Amniotic stem cell (primary cell): ENCODE measurements at regions not wholly inside any gene's neighbourhood (a gene's known extent, or its start where the extent isn't known, plus 50 kb on each side); places are given as distances from the start of the nearest gene placed in this dataset.

Experiments used
- DNase-seq: peaks from one replicate; lab custom pipeline; 2025; lab: John Stamatoyannopoulos, UW

DNA sequence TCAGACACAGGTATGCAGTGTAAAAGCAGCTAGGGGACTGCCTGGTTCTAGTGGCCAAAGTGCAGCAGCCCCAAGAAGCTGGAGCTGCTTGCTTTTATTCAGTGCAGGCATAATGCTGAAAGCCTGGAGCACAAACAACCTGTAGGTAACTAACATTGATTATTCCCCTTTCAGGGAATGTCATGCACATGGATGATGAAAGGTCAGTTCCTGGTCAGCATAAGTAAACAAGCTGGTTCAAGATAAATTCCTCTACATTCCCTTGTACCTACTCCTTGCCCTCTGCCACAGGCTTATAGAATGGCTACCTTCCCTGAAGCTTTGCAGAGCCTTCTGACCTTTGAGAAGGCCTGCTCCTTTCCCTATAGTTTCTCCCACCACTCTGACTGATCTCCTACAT is 1318.5 kb upstream of the ADGRL3 start:
- no peak for DNase-seq

DNA sequence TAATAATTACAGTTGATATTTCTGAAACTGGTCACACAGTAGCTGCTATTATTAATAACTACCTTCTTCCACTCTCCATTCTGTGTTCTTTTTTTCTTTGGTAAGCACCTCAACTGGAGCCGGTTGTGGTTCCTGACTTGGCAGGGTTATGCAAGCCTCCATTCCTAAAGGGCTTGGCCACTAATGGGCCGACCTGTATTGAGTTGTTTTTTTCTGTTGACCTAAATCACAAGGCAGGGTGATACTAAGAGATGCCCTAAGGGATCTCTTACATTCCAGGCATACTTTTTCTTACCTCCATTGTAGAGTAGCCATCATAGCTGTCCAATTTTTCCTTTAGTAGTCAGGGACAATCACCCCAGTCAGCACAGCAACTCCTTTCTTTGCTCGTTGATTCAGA is 1295.8 kb upstream of the ADGRL3 start:
- DNase-seq, result no peak

DNA sequence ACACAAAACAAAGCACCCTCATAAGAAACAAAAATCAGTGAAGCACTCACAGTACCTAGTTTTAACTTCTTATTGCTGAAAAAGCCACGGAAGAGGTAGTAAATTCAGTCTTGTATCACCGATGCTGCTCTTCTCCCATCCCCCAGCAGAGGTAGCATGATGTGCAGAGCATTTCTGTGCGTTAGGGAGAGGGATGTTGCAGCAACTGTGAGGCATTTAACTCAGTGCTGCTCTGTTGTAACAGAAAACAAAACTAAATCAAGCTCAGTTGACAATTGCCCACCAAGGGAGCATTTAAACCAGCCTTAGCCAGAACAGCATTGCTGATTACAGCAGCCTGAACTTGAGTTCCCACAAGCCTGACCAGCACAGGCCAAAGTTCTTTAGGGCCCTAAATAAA is 1279.7 kb upstream of the ADGRL3 start:
- no peak for DNase-seq

- DNase-seq, result no peak
Observed at GRCh38 chr4:59925290-59925689, 1274.8 kb upstream of the ADGRL3 start.

DNA sequence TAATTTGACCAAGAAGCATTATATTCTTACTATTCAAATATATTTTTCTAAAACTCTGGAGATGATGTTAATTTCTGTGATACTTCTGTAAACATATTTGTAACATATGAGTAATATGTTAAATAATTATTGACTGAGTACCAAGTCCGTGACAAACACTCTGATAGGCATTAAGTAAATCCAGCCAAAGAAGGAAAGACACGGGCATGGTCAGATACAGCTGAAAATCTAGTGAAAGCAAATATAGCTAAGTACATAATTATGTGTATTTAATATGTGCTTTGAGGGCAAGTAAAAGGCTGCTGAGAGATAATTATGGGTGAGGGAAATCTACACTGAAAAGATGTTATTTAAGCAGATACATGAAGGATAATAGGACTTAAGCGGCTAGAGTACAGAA is 1263.6 kb upstream of the ADGRL3 start:
- DNase-seq, result no peak

DNA sequence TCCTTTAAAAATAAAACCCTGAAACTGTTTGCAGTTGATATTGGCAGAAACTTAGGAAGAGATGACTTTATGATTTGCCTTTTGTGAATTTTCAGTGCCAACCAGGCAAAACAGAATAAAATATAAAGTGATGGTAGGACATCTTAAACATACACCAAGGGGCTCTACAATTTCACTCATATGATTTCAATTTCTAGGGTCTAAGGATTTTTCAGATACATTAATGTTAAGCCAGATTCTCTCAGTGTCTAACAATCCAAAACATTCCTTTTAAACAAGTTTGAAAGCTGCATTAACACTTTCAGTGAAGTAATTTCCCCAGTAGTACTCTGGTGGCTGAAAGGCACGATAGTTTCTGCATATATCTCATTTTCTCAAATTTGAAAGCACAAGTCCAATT is 1262.0 kb upstream of the ADGRL3 start:
- DNase-seq, result no peak

DNA sequence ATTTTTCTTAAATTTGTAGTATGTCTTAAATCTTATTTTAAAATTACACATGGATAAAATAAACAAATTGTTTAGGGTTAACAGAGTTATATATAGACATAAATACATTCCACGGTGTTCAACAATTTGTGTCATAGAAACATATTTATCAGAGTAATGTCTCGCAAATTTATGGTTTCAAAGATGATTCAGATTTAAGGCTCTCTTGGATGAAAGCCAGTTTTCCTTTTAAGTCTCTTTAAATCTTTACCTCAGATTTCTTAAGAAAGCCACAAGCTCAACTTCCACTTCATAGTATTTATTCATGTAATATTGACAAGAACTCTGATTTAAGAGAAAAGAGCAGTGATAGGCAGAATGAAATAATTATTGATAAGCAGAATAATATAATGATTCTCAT is 1254.8 kb upstream of the ADGRL3 start:
- DNase-seq, result no peak

GRCh38 chr4:59945716-59946115 is 1254.4 kb upstream of the ADGRL3 start:
- DNase-seq, result no peak

GRCh38 chr4:59956366-59956765 is 1243.8 kb upstream of the ADGRL3 start:
- no peak for DNase-seq

DNA sequence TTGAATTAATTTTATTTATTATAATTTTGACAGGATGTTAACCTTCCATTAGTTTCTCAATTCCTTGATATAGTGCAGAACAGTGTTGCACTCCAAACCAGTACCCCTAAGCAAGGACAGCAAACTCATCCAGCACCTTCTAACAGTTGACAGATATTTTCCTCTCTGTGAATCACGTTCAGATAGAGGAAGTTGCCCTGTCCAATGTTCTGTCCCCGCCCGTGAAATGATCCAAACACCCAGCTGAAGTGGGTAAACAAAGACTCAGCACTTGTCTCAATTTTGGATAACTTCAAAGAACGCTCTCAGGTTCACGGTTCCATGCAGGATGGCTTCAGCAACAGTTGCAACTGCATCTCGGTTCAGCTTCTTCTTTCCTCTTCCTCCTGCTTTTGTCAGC is 1240.0 kb upstream of the ADGRL3 start:
- no peak for DNase-seq

DNA sequence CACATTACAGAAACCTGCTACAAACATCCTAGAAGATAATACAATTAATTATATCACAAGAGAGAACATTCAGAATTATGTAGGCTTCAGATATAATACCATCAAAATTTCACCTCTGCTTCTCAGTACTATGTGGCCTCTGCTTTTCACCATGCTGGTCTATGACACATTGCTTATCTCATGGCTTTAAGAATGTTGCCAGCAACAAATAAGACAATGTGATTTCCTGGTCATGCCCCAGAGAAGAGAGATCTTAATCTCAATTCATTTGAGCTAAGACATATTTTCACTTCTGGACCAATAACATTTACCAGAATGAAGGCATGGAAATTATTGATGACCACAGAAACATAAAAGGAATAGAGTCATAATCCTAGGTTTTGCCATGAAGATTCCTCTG is 1233.4 kb upstream of the ADGRL3 start:
- DNase-seq, result no peak

GRCh38 chr4:59968796-59969195 is 1231.3 kb upstream of the ADGRL3 start:
- no peak for DNase-seq

- DNase-seq, result no peak
Observed at GRCh38 chr4:59969909-59970308, 1230.2 kb upstream of the ADGRL3 start.

DNA sequence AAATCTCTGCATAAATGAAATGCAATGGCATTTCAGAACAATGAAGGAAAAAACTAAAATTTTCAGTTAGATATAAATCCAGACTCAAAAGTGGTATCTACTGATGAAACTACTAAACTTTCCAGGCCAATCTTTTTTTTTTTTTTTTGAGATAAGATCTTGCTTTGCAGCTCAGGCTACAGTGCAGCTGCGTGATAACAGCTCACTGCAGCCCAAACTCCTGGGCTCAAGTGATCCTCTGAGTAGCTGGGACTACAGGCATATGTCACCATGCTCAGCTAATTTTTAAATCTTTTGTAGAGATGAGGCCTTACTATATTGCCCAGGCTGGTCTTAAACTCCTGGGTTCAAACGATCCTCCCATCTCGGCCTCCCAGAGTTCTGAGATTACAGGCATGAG is 1228.2 kb upstream of the ADGRL3 start:
- DNase-seq, result no peak

GRCh38 chr4:59973492-59973891 is 1226.6 kb upstream of the ADGRL3 start:
- no peak for DNase-seq

GRCh38 chr4:59979061-59979460 is 1221.1 kb upstream of the ADGRL3 start:
- no peak for DNase-seq

DNA sequence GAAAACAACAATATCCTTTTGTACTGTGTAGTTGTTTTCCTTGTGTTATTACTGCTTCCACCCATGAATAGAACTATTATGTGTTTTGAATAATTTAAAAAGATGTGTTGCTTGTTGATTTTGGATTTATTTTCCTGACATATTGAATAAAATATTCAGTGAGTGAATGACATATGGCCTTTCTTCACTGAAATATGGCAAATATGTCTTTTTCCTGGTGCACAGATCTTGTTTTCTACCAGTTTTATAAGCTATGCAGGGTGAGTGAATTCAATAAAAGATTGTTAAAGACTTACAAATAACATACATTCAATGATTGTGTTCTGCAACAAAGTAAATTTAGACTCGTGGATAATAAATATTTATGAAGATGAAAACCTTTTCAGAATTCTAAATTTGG is 1216.3 kb upstream of the ADGRL3 start:
- DNase-seq, result no peak

- no peak for DNase-seq
Observed at GRCh38 chr4:59987289-59987688, 1212.8 kb upstream of the ADGRL3 start.

DNA sequence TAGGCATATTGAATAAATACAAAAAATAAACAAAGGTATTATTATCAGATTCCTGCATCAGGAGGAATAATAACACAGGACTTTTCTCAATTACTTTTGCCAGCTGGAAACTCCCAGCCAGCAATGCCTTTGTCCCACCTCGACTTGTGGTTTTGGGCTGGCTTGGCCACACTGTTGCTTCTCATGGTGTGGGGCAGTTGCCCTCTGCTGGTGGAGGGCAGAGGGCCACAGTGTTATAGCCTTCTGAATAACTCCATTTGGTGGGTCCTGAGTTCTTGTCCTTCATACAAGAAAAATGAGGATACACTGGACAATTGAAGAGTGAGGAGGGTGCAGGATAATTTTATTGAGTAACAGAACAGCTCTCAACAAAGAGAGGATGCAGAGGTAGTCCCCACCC is 1206.0 kb upstream of the ADGRL3 start:
- DNase-seq, result no peak

- DNase-seq, result no peak
Observed at GRCh38 chr4:60002603-60003337, 1197.4 kb upstream of the ADGRL3 start.

DNA sequence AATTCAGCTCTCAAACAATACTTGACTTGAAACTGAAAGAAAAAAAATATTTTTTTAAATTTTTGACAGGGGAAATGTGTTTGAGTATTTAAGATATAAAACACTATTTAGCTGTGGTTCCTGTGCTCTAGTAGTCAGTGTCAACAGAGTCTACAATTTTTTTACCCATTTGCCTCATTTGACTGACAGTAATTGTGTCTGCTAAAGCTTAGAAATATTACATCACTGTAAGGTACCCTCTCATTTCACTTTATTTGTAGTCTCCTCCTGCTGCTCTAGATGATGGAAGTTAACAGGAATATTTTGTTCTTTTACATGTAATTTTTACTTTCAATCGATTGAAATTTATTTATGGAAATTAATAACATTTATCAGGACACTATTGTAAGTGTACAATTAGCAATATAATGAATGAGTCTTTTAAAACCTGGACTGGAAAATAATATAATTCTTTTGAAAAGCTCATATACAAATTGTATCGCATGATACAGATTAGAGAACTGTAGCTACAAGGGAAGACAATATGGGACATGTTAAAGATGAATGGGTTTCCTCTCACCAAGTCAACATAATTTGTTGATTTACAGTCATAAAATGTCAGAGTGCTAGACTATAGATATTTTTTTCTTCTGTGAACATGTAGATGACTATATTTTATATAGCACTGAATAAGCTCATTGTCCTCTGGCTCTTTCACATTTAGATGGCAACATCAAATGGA is 1186.5 kb upstream of the ADGRL3 start:
- DNase-seq, result no peak

DNA sequence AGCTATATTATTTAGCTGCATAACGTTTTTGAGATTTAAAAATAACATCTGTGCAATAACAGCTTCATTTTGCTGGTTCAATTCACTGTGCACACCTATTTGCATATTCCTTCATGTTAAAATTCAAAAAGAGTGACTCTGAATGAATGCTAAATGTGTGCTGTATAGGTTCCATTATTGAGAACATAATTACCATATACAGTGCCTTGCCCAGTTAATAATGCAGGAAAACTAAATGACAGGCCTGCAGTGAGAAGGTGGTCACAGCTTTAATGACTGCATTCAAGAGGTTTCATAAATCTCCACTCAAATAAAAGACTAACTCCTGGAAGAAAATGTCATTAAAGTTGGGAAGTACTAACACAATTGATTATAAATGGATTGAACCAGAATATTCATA is 1183.2 kb upstream of the ADGRL3 start:
- no peak for DNase-seq

DNA sequence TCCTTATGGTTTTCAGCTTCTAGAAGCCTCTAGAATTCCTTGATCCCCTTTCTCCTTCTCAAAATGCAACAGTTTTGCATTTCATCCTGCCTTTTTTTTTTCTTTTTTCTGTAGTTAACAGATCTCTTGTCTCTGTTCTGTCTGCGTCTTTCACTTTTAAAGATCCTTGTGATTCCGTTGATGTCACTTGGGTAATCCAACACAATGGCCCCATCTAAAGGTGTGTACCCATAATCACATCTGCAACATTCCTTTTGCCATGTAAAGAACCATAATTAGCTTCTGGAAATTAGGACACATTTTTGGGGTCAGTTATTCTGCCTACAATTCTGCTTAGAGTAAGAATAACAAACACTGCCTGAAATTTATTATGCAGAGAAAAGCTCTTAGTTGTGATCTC is 1180.9 kb upstream of the ADGRL3 start:
- no peak for DNase-seq

DNA sequence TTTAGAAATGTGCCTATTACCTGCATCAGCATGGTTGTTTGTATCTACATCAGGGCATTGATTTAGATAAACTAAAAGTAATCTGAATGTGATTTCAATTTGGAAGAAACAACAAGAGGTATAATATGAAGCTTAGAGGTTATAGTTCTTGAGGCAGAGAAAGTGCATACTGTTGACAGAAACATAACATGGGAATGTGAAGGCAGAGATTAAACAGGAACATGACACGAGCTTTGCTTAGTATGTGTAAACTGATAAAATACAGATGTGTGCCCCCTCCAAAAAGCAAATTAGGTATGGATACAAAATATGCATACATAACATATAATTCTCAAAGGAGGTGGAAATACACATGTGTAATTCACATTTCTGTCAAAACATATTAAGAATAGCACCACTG is 1180.2 kb upstream of the ADGRL3 start:
- DNase-seq, result no peak
